ENCODE measurements at regions not wholly inside any gene's neighbourhood (a gene's known extent, or its start where the extent isn't known, plus 50 kb on each side); places are given as distances from the start of the nearest gene placed in this dataset.

DNA sequence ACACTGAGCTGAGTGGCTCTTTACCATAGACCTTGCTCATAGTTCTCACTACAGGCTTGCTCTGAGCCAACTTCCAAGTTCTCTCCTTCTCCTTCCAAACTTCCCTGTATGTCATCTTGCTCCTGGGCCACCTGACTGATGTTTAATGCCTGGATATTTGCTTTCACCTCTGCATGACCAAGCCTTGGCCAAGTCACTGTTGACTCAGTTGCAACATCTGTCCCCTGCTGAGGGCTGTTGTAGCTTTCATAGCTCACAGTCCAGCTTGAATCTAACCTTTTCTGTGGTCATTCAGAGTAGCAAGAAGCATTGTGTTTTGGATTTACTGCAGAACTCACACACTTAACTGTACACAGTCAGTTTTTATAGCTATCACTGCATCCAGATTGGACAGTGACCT, 171.8 kb upstream of the ROPN1 start (continued):
- TF ChIP-seq YY1 (IDR thresholded peaks at IDR 0.05) (peak; percentile 38), NR2F2 (IDR thresholded peaks at IDR 0.05) (no peak), FOXA2 (IDR thresholded peaks at IDR 0.05) (peak; percentile 96), SP1 (IDR thresholded peaks at IDR 0.05) (peak; percentile 79)
- TF ChIP-seq, protein P1, sequence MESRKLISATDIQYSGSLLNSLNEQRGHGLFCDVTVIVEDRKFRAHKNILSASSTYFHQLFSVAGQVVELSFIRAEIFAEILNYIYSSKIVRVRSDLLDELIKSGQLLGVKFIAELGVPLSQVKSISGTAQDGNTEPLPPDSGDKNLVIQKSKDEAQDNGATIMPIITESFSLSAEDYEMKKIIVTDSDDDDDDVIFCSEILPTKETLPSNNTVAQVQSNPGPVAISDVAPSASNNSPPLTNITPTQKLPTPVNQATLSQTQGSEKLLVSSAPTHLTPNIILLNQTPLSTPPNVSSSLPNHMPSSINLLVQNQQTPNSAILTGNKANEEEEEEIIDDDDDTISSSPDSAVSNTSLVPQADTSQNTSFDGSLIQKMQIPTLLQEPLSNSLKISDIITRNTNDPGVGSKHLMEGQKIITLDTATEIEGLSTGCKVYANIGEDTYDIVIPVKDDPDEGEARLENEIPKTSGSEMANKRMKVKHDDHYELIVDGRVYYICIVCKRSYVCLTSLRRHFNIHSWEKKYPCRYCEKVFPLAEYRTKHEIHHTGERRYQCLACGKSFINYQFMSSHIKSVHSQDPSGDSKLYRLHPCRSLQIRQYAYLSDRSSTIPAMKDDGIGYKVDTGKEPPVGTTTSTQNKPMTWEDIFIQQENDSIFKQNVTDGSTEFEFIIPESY (IDR thresholded peaks at IDR 0.05) = no peak

- Histone ChIP-seq H3K4me1 (ENCODE audit: control insufficient read depth in 4 of 4, insufficient read depth in 4 of 4, low read length in 3 of 4) (peaks cover 0 to 4% (median 0%) of the 10 kb centered on the region in 4 donors), H3K27ac (ENCODE audit: low read depth in 1 of 2, low read length in 2 of 2) (no peak overlapping the region), H3K27me3 (ENCODE audit: control insufficient read depth in 4 of 4, insufficient read depth in 4 of 4, low read length in 3 of 4) (no peaks in the 10 kb centered on the region), H3K36me3 (ENCODE audit: control insufficient read depth in 4 of 4, insufficient read depth in 3 of 4, low read depth in 1 of 4, low read length in 3 of 4) (no peaks in the 10 kb centered on the region), H3K9me3 (ENCODE audit: control insufficient read depth in 4 of 4, low read length in 3 of 4) (no peaks in the 10 kb centered on the region), H3K4me3 (ENCODE audit: low read depth in 1 of 3, low read length in 3 of 3) (no peak overlapping the region), H3K9ac (ENCODE audit: low read depth in 1 of 2, low read length in 2 of 2) (no peak overlapping the region)
- DNase-seq (ENCODE audit: low spot score) = no peak
- TF ChIP-seq SP1 (IDR thresholded peaks at IDR 0.05) (no peak), CTCF (IDR thresholded peaks at IDR 0.05; ENCODE audit: low read depth, low read length, missing input control) (no peak), EGR1 (IDR thresholded peaks at IDR 0.05; ENCODE audit: low read depth in 2 of 2) (no peak), YY1 (IDR thresholded peaks at IDR 0.05) (no peak), RXRA (IDR thresholded peaks at IDR 0.05) (no peak), HNF4G (IDR thresholded peaks at IDR 0.05) (no peak), TAF1 (conservative IDR thresholded peaks at IDR 0.05) (no peak), REST (IDR thresholded peaks at IDR 0.05) (no peak), JUND (IDR thresholded peaks at IDR 0.05) (no peak), RAD21 (IDR thresholded peaks at IDR 0.05) (no peak), FOXA1 (IDR thresholded peaks at IDR 0.05) (no peak)
- TF ChIP-seq, protein P2, sequence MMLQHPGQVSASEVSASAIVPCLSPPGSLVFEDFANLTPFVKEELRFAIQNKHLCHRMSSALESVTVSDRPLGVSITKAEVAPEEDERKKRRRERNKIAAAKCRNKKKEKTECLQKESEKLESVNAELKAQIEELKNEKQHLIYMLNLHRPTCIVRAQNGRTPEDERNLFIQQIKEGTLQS (IDR thresholded peaks at IDR 0.05) = no peak
- TF ChIP-seq, protein P3, sequence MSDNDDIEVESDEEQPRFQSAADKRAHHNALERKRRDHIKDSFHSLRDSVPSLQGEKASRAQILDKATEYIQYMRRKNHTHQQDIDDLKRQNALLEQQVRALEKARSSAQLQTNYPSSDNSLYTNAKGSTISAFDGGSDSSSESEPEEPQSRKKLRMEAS (IDR thresholded peaks at IDR 0.05) = no peak
- TF ChIP-seq, protein P1 (IDR thresholded peaks at IDR 0.05) = no peak
Observed at GRCh38 chr3:124168271-124168670, 176.3 kb upstream of the ROPN1 start.

Data from liver (tissue), 7 donors.